Forelimb muscle (tissue), 1 donor: ENCODE measurements at regions not wholly inside any gene's neighbourhood (a gene's known extent, or its start where the extent isn't known, plus 50 kb on each side); places are given as distances from the start of the nearest gene placed in this dataset.
"Not testable (repeated sequence)": the region's sequence is repeated elsewhere in the genome, so short reads cannot be mapped to it uniquely, and the experiment has no call there.

Experiments
- DNase-seq: peaks from one replicate; pipeline ENCODE4 v3.0.0-alpha.2; 2013; ENCODE audit warnings: low read depth

DNA sequence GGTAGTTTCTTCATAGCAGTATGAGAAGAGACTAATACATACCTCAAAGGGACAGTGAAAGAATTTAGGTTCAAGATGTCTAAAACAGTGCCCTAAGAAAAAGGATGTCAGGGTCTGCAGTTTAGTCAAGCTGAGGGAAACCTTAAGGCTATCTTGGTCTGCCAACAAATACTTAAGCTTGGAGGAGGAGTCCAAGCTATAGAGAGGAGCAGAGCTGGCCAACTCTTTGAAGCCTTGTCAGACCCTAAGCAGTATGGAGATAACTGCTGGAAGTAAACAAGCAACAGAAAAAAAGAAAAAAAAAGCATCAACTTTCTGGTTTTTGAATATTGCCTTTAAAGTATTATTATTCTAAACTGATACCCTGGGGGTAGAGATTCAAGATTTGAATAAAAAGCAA lies 1518.1 kb downstream of the GRIK2 start:
- no peak for DNase-seq

DNA sequence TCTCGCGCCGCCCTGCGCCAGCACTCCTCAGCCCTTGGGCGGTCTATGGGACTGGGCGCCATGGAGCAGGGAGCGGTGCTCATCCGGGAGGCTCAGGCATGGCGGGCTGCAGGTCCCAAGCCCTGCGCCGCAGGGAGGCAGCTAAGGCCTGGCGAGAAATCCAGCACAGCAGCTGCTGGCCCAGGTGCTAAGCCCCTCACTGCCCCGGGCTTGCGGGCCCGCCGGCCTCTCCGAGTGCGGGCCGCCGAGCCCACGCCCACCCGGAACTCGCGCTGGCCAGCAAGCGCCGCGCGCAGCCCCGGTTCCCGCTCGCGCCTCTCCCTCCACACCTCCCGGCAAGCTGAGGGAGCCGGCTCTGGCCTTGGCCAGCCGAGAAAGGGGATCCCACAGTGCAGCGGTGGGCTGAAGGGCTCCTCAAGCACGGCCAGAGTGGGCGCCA lies 1517.2 kb downstream of the GRIK2 start:
- not testable (repeated sequence) for DNase-seq

DNA sequence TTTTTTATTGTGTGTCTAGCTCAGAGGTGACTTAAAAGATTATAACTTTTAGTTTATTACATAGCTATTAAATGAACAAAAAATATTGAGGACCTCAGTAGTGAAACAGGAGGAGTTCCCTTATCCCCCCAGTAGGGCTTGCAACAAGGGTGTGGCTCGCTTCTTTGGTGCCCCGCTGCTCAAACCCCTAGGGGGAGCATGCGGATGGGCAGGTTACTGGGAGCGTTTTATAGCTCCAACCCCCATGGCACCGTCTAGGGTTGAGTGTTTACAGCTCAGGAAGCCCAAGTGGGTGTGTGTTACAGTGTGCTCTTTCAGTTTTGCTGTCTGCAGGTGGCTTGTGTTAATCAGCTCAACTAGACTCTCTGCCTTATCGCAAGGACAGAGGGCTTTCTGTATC lies 1513.7 kb downstream of the GRIK2 start:
- DNase-seq, result no peak

DNA sequence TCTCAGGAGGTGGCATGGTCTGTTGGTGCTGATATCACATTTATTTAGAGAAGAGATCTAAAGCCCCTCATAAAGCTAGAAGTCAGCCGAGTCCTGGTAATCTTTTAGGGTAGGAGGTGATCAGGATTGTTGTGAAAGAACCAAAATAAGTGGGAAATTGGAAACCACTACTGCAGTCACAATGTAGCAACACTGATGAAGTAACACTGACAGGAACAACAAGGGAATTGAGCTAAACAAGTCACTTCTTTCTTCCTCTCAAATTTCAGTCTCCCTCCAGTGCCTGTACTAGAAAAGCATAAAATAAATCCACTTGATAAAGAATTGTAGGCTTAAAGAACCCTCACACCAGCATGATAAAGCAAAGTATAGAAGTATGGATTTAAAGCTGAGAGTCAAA lies 1509.0 kb downstream of the GRIK2 start:
- DNase-seq, result no peak

DNA sequence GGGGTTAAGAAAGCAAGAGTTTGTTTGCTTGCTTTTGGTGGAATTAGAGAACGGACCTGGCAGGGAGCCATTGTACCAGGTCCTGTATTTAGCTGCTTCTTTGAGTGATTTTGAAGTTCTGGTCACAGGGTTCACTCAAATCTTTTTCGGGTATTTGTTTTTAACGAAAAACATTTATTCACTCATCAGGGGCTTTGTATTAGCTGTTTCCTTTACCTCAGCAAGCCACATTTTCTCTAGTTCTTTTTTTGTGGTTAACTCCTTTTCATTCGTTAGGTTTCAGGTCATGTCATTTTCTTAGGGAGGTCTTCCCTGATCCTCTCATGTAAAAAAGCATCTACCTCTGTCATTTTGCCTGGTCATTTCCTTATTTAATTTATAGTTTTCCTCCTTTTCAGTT lies 1502.2 kb downstream of the GRIK2 start:
- no peak for DNase-seq

DNA sequence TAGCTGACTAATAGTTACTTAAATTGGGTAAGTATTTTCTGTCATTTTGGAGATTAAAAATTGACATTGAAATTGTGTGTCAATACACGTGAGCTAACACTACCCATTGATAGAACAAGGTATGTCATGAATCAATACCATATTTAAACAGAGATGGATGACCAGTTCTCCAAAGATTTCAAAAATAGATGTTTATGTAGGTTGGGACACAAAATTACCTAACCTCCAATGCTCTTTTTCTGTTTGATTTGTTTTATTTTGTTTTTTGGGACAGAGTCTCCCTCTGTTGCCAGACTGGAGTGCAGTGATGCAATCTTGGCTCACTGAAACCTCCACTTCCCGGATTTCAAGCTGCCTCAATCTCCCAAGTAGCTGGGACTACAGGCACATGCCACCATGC lies 1491.7 kb downstream of the GRIK2 start:
- DNase-seq, result no peak

DNA sequence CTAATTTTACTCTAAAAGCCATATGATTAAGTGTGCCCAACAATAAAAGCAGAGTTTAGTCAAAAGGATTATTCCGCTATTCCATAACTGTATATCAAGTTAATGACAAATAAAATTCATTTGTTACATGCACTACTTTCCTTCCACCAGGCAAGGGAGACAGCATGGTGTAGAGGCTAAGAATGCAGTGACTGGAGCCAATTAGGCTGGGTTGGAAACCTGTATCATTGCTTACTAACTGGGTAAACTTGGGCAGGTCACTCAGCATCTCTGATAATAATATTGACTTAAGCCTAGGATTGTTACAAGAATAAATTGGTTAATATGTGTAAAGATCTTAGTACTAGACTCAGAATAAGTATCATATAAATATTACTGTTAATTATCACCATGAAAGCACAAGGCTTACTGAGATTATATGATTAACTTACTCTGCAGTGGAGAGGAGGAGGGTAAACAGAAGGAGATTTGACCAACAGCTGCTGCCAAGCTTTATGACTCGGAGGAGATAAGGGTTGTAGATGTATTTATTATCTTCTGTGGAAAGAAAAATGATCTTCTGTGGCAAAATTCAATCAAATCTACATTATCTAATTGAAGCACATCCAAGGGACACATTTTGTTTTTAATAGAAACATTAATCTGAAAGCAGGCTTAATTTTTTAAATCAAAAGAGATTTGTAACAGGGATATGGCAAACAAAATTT lies 1459.9 kb downstream of the GRIK2 start:
- no peak for DNase-seq

DNA sequence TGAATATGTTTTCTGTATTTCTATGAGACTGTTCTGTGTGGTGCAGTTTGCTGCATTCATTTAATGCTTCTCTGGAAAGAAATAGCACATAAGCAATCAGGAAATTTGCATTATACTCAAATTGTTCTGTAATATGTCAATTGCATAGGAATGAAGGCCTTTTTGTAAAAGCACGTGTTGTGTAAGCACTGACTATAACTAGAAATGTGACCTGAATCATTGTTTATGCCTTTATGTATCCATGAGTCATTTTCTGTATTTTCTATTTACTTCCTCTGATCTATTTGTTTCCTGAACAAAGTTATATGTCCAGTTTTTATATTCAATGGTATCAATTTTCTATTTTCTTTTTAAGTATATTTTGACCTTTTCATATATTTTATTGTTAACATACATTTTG lies 1455.3 kb downstream of the GRIK2 start:
- no peak for DNase-seq

DNA sequence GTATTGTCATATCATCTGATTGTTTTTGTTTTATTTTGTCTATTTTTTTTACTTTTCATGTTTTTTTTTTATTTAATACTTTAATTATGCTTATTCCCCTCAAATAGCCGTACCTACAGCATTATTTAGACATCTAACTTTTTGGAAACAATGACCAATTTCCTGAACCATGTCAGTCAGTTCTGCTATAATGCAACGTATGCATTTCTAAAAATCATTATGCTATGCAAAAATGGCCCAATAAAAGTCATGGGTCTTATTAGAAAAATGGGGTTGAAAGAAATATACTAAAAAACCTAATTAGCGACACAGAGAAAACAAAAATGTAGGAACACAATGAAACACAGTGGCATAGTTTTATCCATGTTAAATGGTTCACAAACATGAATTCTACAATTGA lies 1454.7 kb downstream of the GRIK2 start:
- DNase-seq, result no peak

DNA sequence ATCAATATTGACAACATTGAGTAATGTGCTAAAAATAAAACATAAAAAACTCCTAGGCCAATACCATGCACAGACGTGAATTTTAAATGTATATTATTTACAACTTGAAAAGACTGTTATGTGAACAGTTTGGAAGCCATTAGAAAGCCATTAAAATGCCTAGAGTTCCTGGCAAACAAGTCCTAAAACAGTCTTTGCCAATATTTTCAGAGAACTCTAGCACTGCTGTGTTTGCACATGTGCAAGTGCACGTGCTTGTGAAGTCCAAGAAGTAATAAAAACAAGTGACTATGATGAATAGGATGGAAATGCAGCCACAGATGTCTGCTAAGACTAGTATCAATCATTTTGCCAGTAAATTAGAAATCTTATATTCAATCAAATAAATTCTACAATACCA lies 1447.6 kb downstream of the GRIK2 start:
- peak; percentile 14 for DNase-seq

DNA sequence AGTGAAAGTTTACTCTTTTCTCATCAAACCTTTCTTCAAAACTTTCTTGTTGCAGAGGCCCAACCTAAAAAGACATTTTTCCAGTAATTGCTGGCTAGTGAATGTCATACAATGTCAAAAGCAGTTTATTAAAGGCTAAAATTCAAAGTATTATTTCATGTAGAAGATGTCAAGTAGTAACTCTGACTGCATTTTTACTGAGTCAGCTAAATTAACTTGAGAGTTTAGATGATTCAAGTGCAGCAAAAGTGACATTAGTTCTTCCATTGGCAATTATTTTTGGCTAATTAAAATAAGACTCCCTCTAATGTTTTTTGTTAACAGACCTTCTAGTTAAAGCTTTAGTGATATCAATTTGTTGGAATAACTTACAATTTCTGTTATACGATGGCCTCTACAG lies 1438.5 kb downstream of the GRIK2 start:
- no peak for DNase-seq

DNA sequence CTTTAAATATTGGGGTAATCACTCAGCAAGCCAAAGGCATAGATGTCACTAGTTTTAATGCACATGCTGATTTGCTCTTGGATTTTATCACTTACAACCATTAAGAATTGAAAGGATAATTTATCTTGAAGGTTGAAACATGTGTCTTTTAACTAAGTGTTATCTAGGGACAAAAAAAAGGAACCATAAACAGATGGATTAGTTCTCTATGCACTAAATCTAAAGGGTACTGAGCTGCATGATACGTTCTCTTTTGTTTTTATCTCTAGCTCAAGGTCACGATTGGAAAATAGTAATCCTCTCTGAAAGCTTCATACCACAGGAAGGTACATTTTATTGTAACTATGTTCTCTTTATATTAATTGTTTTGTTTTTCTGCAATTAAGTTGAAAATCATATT lies 1426.6 kb downstream of the GRIK2 start:
- DNase-seq, result no peak

DNA sequence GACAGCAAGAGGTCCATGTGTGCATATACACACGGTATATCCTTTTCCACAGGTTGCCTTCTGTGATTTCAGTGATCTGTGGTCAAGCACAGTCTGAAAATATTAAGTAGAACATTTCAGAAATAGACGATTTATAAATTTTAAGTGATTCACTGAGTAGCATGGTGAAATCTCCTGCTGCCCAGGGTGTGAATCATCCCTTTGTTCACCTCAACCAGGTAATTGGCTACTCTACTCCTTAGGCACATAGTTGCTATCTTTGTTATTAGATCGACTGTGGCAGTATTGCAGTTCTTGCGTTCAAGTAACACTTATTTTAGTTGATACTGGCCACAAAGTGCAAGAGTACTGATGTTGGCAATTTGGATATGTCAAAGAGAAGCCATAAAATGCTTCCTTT lies 1421.7 kb downstream of the GRIK2 start:
- no peak for DNase-seq

DNA sequence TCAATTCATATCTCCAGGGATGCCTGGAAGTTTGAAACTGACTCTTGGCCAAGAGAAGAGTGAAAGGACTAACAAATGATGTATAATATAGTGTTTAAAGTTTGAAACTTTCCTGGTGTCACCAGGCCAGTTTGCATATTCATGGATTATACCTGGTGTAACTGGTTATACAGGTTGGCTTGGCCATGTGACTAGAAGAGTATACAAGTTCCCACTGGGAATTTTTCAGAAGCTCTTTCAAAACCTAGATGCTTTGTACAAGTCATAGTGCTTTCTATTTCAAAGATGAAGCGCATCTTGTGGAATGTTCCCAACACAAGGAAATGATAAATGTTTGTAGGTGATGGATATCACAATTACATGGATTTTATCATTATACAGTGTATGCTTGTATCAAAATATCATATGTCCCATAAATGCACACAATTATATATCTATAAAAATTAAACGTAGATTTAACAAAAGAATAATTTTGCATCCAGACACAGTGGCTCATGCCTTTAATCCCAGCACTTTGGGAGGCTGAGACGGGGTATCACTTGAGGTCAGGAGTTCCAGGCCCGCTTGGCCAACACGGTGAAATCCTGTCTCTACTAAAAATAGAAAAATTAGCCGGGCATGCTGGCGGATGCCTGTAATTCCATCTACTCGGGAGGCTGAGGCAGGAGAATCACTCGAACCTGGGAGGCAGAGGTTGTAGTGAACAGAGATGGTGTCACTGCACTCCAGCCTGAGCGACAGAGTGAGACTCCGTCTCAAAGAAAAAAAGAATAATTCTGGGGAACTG lies 1420.2 kb downstream of the GRIK2 start:
- no peak for DNase-seq

DNA sequence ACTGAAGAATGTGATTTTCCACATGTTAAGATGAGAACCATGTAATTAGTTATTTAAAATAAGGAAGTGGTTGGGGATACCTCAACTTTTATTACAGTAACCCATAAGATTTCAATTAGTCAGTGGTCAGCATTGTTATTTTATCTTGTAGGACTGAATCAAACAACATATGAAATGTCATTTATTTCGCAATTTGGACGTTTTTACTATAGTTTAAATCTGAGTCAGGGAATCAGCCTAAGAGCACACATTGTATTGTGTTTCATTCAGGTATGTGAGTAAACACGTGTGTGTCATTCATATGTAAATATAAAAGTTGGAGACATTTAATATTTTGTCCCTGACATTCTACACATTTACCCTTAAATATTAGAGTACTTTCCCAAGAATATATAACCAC lies 1418.7 kb downstream of the GRIK2 start:
- DNase-seq, result no peak

DNA sequence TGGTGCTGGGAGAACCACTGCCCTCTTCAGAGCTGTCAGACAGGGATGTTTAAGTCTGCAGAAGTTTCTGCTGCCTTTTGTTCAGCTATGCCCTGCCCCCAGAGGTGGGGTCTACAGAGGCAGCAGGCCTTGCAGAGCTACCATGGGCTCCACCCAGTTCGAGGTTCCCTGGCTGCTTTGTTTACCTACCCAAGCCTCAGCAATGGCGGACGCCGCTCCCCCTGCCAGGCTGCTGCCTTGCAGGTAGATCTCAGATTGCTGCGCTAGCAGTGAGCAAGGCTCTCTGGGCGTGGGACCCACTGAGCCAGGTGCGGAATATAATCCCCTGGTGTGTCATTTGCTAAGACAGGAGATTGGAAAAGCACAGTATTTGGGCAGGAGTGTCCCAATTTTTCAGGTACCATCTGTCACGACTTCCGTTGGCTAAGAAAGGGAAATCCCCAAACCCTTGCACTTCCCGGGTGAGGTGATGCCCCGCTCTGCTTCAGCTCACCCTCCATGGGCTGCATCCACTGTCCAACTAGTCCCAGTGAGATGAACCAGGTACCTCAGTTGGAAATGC lies 1415.5 kb downstream of the GRIK2 start:
- not testable (repeated sequence) for DNase-seq

DNA sequence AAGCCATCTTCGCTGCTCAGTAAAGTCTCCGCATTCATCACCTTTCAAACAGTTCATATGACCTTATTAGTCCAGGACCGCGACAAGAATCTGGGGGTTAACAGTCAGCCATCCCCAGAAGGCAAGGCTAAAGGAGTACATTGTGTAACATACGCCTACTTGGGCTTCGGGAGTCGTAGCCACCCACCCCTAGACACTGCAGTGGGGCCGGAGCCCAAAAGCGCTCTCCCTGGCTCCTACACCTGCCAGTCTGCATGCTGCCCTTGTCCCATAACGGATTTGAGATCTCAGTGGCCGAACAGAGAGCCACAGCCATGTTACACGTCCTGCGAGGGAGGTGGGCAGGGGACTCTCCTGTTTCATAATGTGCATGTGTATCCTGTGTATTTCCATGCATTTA lies 1405.5 kb downstream of the GRIK2 start:
- DNase-seq, result no peak

DNA sequence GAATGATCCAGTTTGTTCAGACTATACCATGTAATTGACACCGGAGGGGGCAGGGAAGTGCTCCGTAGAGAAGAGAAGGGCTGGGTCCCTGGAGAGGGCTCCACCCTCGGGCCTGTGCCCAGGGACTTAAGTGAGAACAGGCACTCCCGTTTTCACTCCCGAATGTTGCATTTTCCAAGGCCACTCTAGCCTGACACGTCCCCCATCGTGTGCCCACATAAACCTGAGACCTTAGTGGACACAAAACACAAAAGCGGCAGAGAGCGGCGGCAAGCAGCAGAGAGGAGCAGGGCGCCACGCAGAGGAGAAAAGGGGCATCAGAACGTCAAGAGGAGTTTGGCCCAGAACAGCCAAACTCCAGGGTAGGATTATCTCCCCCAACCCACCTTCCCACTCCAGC lies 1405.1 kb downstream of the GRIK2 start:
- DNase-seq, result no peak

DNA sequence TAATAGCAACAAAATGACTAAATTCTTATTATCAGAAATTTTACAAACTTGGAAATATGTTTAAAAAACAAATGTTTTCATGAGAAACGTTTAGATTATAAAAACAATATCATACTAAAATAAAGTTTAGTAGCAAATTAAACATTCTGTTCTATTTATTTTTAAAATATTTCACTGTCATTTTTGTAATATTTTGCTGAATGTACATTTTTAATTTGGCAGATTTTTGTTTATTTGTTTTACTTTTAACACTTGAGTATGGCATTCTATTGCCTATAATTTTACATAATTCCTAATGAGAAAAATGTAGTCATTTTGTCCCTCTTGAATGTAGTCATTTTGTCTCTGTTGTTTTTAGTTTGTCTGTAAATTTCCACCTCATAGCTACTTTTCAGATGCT lies 1400.2 kb downstream of the GRIK2 start:
- DNase-seq, result no peak

DNA sequence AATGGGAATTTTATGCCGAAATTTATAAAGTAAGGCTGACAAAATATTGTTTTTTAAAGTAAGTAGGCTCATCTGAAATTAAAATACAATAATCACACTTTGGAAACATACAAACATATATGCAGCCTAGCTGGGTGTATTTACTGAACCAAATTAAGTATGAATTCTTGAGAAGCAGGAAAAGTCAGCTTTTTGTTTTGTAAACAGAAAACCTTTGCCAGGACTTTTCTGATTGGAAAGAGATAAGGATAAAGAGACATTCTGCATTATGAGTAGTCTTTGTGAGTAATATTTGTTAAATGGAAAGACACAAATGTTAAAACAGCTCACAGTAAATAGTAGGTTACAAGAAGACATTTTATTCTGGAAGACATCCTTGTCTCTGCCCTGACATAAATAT lies 1380.8 kb downstream of the GRIK2 start:
- DNase-seq, result no peak

DNA sequence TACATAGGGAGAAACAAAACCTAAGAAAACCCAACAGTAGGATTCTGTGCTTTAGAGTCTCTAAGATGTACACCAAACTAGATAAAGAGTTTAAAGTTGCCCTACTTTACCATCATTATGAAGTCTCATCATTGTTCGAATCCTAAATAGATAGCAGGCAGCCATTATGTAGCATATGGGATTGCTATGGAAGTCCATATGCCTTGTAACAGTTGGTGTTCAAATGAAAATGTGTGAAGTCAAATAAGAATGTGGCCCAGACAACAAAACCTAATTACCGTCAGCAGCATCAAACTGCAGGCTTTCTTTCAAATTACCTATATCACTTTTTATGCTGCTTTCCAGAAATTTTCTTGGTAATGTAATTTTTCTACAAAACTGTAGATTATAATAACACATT lies 1380.1 kb downstream of the GRIK2 start:
- no peak for DNase-seq

DNA sequence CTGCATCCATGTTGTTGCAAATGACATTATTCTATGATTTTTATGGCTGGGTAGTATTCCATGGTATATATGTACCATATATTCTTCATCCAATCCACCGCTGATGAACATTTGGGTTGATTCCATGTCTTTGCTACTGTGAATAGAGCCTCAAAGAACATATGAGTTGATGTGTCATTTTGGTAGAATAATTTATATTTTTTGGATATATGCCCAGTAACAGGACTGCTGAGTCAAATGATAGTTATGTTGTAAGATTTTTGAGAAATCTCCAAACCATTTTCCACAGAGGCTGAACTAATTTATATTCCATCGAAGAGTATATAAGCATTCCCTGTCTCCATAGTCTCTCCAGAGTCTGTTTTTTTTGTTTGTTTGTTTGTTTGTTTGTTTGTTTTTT lies 1373.5 kb downstream of the GRIK2 start:
- DNase-seq, result no peak

DNA sequence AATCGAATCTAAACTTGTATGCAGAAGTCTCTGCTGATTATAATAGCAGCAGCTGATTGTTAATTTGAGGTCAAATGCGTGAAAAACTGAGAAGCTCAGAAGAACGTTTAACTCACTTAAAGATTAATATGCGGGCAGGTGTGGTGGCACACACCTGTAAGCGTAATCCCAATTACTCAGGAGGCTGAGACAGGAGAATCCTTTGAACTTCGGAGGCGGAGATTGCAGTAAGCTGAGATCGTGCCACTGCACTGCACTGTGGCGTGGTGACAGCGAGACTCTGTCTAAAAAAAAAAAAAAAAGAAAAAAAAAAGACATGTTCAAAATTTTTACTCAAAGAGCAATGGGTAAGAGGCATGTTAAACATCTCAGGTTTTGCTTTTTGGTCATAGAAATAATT lies 1370.8 kb downstream of the GRIK2 start:
- DNase-seq, result no peak
